GM18951 (cell line): ENCODE measurements at regions not wholly inside any gene's neighbourhood (a gene's known extent, or its start where the extent isn't known, plus 50 kb on each side); places are given as distances from the start of the nearest gene placed in this dataset.
"Not testable (repeated sequence)": the region's sequence is repeated elsewhere in the genome, so short reads cannot be mapped to it uniquely, and the experiment has no call there.

Experiments used
- POLR2A ChIP-seq: IDR thresholded peaks from 4 replicates; pipeline ENCODE4 v1.6.1; 2011; ENCODE audit warnings: mild to moderate bottlenecking; ENCODE audit not compliant: insufficient read length, insufficient read depth; ENCODE audit errors: extremely low read depth
- in situ Hi-C: fragments of 300-500 bp; cut with MboI; formaldehyde crosslinking; loops from one replicate; pipeline ENCODE4 v1.12.0; 2022; ENCODE audit warnings: low sequenced_read_pairs, mixed read lengths, inconsistent platforms; ENCODE audit not compliant: unreplicated experiment

DNA sequence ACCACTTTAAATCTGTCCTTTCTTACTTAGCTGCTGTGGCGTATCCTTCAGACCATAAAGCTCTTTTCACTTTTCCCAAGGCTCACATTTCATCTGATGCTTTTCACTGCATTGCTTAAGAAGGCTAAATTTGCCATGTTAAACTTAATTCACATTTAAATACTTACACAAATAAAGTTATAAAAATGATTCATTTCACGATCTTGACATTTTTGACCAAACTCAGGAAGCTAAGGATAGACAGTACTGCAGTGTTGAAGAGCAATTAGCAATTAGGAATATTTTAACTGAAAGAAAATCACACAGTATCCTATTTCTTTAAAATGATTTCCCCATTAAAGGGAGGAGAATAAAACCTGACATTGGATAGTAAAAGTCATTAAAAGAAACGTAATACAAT lies 1038.6 kb downstream of the STPG2 start:
- no peak for TF ChIP-seq POLR2A
- in situ Hi-C loops: no loop called here

DNA sequence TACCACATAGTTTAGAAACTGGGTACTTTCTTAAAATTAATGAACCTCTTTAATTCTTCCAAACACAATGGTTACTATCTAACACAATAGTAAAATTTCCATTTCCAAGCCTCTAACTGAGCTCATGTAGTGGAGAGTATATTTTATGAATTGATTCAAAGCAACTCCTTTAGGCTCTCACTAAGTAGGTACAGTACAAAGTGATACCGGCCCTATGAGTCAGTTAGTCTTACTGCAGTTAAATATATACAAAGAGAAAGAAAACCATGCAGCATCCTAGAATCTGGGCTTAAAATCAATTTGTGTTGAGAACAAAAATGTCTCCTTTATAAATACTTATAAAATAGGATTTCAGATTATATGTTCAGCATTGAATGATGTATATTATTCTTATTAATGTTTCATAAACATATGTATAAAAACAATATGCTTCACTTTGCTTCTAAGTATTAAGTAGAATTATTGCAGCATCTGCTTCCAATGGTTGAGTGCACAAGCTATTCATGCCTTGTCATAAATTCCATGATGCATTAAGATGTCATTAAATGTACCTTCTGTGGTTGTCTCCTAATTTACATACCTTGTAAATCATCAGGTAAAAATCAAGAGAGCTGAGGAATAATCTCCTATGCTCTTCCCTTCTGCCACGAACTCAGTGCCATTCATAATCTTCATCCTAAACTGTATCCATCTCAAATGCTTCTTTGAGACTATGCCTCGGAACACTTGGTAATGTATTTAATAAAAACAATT lies 1037.8 kb downstream of the STPG2 start:
- in situ Hi-C loops: no loop called here
- no peak for TF ChIP-seq POLR2A

DNA sequence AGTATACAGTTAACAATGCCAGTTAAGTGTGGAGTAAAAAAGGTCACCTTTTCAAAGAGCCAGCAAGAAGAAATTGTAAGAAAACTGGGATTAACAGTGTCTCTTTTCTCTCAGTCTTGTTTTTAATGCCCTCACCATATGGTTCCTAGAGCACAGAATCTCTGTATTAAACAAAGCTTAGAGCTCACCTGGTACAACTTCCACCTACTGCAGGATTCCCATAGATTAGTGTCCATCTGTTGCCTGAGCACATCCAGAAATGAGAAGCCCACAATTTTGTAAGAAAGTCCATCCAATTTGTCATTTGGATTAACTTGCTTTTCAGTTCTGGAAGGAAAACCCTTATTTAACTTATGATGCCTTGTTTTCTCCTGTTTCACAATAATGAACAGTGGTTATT lies 1037.1 kb downstream of the STPG2 start:
- in situ Hi-C loops: no loop called here
- TF ChIP-seq POLR2A: no peak

DNA sequence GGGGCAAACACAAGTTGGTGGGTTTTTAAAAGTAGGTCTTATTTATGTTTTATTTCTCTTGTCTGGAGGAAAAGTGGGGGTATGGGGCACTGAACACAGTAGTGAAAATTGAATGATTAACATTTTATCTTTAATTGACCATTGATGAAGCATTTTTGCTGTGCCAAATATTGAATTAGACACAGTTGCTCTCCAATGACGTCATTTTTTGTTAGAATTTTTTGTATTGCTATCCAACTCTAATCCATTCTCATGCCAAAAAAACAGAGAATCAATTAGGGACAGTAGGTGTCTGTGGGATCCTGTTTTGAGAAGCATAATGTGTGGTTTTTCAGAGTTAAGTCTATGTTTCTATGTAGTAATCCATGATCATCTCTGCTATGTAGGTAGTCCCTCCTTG lies 1032.8 kb downstream of the STPG2 start:
- in situ Hi-C loops: no loop called here
- no peak for TF ChIP-seq POLR2A

DNA sequence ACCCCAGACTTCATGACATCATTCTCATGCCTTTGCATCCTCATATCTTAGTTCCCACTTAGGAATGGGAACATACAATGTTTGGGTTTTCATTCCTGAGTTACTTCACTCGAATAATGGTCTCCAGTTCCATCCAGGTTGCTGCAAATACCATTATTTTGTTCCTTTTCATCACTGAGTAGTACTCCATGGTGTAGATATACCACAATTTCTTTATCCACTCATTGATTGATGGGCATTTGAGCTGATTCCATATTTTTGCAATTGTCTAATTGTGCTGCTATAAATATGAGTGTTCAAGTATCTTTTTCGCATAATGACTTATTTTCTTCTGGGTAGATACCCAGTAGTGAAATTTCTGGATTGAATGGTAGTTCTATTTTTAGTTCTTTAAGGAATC lies 1026.8 kb downstream of the STPG2 start:
- no peak for TF ChIP-seq POLR2A
- in situ Hi-C loops: no loop called here

DNA sequence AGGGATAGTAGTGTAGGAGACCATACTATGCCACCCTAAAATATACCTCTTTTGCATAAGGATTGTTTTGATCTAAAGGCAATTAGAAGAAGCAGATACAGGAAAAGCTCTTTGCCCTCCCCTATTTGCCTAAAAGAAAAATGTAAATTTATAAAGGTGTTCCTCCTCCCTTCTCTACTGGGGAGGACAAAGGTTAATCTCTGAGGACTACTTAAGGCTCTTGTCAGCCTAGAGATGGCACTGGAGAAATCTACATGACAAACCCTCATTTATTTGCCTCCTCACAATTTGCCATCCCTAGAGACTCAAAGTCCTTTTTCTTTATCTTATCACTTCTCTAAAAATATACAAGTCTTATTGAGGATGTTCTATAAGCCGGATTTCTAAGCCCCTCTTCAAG lies 1021.8 kb downstream of the STPG2 start:
- no peak for TF ChIP-seq POLR2A
- in situ Hi-C loops: no loop called here

DNA sequence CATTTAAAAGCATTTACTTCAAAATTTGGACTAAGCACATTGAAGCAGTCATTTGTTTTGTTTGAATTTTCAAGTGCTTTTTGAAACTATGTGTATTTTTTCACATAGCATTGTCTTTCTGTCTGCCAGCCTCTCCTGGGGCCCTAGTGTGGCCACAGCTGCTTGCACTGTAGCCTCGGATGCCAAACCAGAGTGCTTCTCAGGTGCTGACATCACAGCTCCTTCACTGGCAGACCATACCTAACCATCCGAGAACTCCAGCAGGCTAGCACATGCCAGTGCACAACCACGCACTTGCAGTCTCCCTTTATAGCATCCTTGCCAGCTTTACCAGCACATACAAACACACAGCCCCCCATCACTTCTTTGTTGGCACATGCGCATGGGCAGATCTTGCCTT lies 1019.7 kb downstream of the STPG2 start:
- no peak for TF ChIP-seq POLR2A

DNA sequence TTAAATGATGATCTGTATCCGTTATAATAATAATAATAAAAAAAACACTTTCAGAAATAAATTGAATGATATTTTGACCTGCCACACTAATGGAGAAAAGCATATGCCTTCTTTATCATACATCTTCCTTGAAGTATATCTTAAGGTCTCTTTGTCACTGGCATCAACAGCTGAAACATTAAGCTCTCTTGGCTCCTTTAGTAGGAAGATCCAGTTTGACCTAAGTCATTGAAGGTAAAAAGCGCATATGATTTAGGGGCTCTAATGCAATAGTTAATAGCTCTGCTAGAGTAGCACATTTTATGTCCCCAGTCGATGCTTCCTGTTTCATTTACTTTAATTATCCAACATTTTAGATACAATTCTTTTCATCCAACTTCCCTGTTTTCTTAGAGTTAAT lies 1010.8 kb downstream of the STPG2 start:
- in situ Hi-C loops: no loop called here
- TF ChIP-seq POLR2A: no peak

More for the DNA sequence above, 1019.7 kb downstream of the STPG2 start:
- in situ Hi-C loops: no loop called here

DNA sequence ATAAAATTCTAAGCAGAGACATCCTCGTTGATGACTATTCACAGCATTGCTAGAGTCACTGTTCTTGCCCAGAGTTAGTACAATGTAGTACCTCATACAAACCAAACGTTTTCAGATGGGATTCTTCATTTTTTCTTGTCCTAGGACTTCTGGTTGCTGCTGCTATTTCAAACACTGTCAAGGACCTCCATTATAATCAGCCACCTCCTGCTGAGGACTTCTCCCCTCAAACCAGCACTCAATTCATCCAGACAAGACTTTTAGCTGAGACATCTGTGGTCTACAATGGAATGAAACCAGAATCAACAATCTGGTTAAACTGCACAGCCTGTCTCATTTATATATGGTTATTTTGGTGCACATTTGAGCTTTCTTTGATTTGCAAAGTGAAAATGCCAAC lies 1008.8 kb downstream of the STPG2 start:
- in situ Hi-C loops: no loop called here
- no peak for TF ChIP-seq POLR2A

DNA sequence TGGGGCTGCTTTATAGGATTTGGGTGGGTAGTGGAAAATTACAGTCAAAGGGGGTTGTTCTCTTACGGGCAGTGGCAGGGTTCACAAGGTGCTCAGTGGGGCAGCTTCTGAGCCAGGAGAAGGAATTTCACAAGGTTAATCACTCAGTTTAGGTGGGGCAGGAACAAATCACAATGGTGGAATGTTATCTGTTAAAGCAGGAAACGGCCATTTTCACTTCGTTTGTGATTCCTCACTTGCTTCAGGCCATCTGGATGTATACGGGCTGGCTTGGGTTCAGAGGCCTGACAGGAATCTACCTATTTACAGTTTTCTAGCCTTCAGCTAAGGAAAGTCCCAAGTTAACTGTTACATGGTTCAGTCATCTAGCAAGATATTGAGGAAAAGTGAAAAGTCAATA lies 1003.5 kb downstream of the STPG2 start:
- no peak for TF ChIP-seq POLR2A
- in situ Hi-C loops: no loop called here

DNA sequence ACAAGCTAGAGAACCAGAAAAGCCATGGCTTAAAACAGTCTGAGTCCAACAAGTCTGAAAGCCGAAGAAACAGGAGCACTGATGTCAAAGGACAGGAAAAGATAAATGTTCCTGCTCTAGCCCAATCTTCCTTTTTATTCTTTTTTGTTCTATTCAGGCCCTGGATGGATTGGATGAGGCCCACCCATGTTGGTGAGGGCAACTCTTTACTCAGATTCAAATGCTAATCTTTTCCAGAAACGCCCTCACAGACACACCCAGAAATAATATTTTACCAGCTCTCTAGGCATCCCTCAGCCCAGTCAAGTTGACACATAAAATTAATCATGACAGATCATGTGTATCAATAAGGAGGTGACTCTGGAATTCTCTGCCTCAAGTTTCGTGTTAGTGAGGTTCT lies 1002.7 kb downstream of the STPG2 start:
- in situ Hi-C loops: no loop called here
- no peak for TF ChIP-seq POLR2A

DNA sequence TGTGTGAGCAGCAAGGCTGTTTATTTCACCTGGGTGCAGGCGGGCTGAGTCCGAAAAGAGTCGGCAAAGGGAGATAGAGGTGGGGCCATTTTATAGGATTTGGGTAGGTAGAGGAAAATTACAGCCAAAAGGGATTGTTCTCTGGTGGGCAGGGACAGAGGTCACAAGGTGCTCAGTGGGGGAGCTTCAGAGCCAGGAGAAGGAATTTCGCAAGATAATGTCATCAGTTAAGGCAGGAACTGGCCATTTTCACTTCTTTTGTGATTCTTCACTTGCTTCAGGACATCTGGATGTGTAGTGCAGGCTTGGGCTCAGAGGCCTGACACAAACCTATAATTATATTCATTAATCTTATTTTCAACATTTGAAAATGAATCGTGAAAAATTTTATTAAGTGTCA lies 1001.9 kb downstream of the STPG2 start:
- in situ Hi-C loops: not testable (repeated sequence)

DNA sequence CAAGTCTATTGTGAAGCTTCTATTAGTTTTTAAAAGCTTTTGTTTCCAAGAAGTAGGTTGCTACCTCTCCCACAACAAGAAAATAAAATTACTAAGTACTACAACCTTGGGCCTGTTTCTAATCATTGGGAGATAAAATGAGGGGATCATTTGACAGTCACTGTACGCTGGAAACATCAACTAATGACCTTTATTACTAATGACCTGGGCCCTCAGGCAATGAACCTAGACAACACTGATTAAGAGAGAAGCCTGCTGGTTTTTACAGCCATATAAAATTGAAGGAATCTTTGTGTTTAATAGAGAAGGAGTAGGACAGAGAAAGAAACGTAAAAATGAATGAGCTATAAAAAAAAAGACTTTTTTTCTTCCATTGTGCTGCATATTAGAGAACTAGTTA lies 1000.9 kb downstream of the STPG2 start:
- no peak for TF ChIP-seq POLR2A
- in situ Hi-C loops: no loop called here

DNA sequence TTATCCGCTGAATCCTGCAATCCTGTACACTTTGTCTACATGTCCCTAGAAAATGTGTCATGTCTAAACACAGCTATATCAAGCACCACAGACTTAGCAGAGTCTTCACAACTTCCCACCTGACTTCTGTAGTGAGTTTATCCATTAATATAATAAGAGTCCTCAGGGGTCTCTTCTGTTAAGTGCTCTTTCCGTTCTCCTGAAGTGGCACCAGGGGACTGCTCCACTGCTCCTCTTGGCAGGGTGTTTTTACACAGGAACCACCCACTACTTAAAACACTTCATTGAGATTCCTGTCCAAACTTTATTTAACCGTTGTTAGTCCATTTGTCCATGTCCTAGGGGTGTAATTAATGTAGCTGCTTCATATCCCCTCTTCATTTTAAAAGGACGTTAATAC lies 1000.4 kb downstream of the STPG2 start:
- no peak for TF ChIP-seq POLR2A
- in situ Hi-C loops: no loop called here

DNA sequence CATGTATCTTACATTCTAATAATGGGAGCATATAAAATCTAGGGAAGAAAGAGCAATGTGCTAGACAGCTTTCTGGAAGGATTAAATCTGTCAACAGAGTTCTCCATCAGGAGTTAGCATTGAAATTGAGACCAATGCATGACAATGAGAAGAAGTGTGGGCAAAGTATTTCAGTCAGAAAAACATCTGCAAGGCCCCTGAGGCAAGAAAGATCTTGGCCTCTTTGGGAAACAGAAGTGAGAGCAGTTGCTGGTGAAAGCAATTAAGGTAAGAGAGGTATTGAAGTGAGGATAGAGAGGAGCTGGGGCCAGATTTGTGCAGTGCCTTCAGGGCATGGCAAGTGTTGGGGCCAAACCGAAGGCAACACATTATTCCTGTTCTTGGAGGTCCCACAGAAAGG lies 999.1 kb downstream of the STPG2 start:
- in situ Hi-C loops: no loop called here
- no peak for TF ChIP-seq POLR2A

DNA sequence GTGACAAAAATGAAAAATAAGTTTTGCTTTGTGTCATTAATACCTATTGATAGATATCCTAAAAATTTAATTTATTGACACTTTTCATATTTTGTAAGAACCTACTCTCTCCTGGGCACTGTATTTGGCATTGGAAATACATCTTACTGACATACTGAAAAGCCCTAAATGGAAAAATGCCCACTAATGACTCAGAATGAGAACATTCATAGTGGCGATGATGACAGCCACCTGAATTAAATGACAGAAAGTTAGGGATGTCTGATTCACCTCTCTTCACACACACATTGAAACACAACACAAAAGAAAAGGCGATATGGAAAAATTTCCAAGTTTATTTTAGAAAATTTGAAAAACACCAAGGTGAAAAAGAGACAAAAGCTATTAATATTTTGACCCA lies 992.3 kb downstream of the STPG2 start:
- in situ Hi-C loops: no loop called here
- no peak for TF ChIP-seq POLR2A
